BLaER1 treated with 17β-estradiol and CSF1 and Interleukin-3, amounts not matched to agents 10 nM and 100 nM (cell line): ENCODE measurements at regions not wholly inside any gene's neighbourhood (a gene's known extent, or its start where the extent isn't known, plus 50 kb on each side); places are given as distances from the start of the nearest gene placed in this dataset.
A peak's percentile ranks its signal among the peaks of the same experiment; 100 is the strongest.

Experiments
- H3K27ac ChIP-seq, 11 experiments: shearing (Covaris generic); formaldehyde crosslinking; 2 replicates each; pipeline ENCODE4 v1.8.1; 2022
- H3K27me3 ChIP-seq, 11 experiments: shearing (Covaris generic); formaldehyde crosslinking; 2 replicates each; pipeline ENCODE4 v1.8.1; 2022
- H3K36me3 ChIP-seq, 11 experiments: shearing (Covaris generic); formaldehyde crosslinking; 2 replicates each; pipeline ENCODE4 v1.8.1; 2022
- H3K4me1 ChIP-seq, 10 experiments: shearing (Covaris generic); formaldehyde crosslinking; 2 replicates each; pipeline ENCODE4 v1.8.1; 2022
- H3K4me2 ChIP-seq, 11 experiments: shearing (Covaris generic); formaldehyde crosslinking; 2 replicates each; pipeline ENCODE4 v1.8.1; 2022
- H3K4me3 ChIP-seq, 10 experiments: shearing (Covaris generic); formaldehyde crosslinking; 2 replicates each; pipeline ENCODE4 v1.8.1; 2022
- H3K9ac ChIP-seq, 11 experiments: shearing (Covaris generic); formaldehyde crosslinking; 2 replicates each; pipeline ENCODE4 v1.8.1; 2022
- H3K9me3 ChIP-seq, 11 experiments: shearing (Covaris generic); formaldehyde crosslinking; replicated peaks in 1 of 11; 2 replicates each; pipeline ENCODE4 v1.8.1; 2022
- H4K20me1 ChIP-seq, 11 experiments: shearing (Covaris generic); formaldehyde crosslinking; 2 replicates each; pipeline ENCODE4 v1.8.1; 2022
- Cebpa-rat ChIP-seq, 11 experiments: shearing (Covaris generic); IDR thresholded peaks; 2 replicates each; pipeline ENCODE4 v1.8.1; 2022

DNA sequence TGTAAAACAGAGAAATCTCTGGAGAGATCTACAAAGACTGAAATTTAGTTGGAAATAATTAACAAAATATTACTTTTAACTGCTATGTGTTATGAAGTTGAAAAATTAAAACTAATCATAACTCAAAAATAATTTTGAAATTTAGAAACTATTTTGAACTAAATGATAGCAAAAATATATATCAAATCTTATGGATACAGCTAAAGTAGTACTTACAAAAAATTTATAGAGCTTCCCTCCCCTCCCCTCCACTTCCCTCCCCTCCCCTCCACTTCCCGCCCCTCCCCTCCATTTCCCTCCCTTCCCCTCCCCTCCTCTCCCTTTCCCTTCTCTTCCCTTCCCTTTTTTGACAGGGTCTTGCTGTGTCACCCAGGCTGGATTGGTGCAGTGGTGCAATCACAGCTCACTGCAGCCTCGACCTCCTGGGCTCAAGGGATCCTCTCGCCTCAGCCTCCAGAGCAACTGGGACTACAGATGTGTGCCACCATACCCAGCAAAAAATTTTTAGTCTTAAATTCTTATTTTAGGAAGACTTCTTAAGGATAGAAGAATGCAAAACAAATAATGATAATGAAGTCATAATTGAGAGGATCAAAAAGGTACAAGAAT is 87.2 kb upstream of the RGS17 start:
- H3K27me3 ChIP-seq: no peaks in the 10 kb centered on the region
- H3K9me3 ChIP-seq: no peaks in the 10 kb centered on the region
- no peak overlapping the region for H3K27ac ChIP-seq
- peaks cover 0 to 11% (median 4%) of the 10 kb centered on the region in 10 experiments; a peak in 8 of 20 replicates for H3K4me1 ChIP-seq
- no peak overlapping the region for H3K4me3 ChIP-seq
- no peaks in the 10 kb centered on the region for H4K20me1 ChIP-seq
- no peak overlapping the region for H3K4me2 ChIP-seq
- H3K9ac ChIP-seq: no peak overlapping the region
- no peaks in the 10 kb centered on the region for H3K36me3 ChIP-seq
- no peak for TF ChIP-seq Cebpa-rat (IDR thresholded peaks at IDR 0.05)

- H3K4me1 ChIP-seq: peaks cover 0 to 11% (median 4%) of the 10 kb centered on the region in 10 experiments; a peak in 8 of 20 replicates
- no peak overlapping the region for H3K4me3 ChIP-seq
- no peaks in the 10 kb centered on the region for H3K27me3 ChIP-seq
- no peaks in the 10 kb centered on the region for H3K36me3 ChIP-seq
- H4K20me1 ChIP-seq: no peaks in the 10 kb centered on the region
- H3K9ac ChIP-seq: no peak overlapping the region
- no peak for TF ChIP-seq Cebpa-rat (IDR thresholded peaks at IDR 0.05)
- H3K27ac ChIP-seq: no peak overlapping the region
- H3K4me2 ChIP-seq: no peak overlapping the region
- H3K9me3 ChIP-seq: no peaks in the 10 kb centered on the region
These were observed 85.7 kb upstream of the RGS17 start for GRCh38 chr6:153216789-153217188.

DNA sequence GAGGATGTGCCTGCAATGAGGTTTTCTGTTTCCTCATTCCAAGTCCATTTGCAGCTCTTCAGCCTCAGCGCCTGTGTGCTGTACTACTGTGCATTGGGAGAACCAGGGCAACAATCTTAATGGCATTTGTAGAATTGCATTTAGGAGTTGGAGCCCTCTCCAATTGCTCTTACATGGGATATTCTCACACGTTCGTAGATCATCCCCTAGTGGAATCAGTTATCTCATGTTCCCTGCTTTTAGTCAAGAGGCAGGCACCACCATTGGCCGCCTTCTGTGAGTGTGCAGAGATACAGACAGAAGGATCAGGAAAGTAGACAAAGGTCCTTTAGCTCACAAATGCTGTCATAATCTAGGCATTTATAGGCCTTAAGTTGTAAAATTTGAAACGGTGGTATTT is 84.2 kb upstream of the RGS17 start:
- Histone ChIP-seq H3K9ac (no peak overlapping the region), H3K36me3 (no peaks in the 10 kb centered on the region), H3K9me3 (no peaks in the 10 kb centered on the region), H3K27ac (no peak overlapping the region), H4K20me1 (no peaks in the 10 kb centered on the region), H3K4me3 (no peak overlapping the region), H3K27me3 (no peaks in the 10 kb centered on the region), H3K4me1 (peaks cover 6 to 20% (median 14%) of the 10 kb centered on the region in 10 experiments), H3K4me2 (peak overlapping the region in 2 of 11 experiments; percentile 2 to 40; a peak in 1 of 22 replicates)
- TF ChIP-seq Cebpa-rat (IDR thresholded peaks at IDR 0.05): no peak

DNA sequence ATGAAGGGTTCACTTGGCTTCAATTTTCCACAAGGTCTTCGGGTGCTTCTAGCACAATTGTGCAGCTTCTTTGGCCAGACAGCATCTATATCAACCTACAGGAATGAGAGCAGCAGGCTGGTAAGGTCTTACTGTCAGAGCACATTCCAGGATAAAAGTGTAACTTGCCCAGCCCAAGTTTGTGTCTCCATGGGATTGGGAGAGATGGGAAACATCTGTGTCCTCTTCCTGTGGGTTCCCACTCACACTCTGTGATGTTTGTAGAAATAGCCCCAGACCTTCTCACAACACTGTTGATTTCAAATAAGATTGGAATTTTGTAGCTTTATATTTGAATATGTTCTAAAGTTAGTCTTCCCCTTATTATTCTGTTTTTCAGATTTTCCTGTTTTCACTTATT is 83.4 kb upstream of the RGS17 start:
- peaks cover 12 to 28% (median 20%) of the 10 kb centered on the region in 10 experiments for H3K4me1 ChIP-seq
- H3K9ac ChIP-seq: no peak overlapping the region
- no peak overlapping the region for H3K4me3 ChIP-seq
- no peaks in the 10 kb centered on the region for H3K36me3 ChIP-seq
- H4K20me1 ChIP-seq: no peaks in the 10 kb centered on the region
- no peaks in the 10 kb centered on the region for H3K27me3 ChIP-seq
- H3K27ac ChIP-seq: no peak overlapping the region
- H3K9me3 ChIP-seq: 0 out of 22 replicates have a peak, but pooled peaks cover 0 to 1% (median 0%) of the 10 kb centered on the region in 11 experiments
- peak overlapping the region in 4 of 11 experiments; percentile 1 to 18 (median 4); a peak in 2 of 22 replicates for H3K4me2 ChIP-seq
- TF ChIP-seq Cebpa-rat (IDR thresholded peaks at IDR 0.05): no peak

DNA sequence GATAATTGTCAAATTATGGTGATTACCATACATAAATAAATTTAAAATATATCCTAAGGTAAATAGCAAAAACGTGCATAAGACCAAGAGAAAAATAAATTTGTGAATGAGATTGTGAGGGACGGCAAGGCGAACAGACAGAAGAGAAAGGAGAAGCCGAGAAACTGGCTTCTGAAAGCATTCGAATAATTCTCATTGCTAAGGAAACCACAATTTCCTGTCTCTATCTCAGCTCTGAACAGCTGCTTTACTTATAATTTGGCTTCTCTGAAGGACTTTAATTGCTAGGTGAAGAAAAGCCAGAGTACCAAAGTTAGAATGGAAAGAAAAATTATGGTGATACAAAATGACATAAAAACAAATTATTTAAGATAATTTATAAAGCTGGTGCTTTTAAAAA is 79.0 kb upstream of the RGS17 start:
- Histone ChIP-seq H3K4me1 (peaks cover 17 to 29% (median 20%) of the 10 kb centered on the region in 10 experiments), H3K27me3 (no peaks in the 10 kb centered on the region), H3K9ac (no peak overlapping the region), H3K36me3 (no peaks in the 10 kb centered on the region), H3K27ac (peak overlapping the region in 2 of 11 experiments; percentile 13 to 24; a peak in 1 of 22 replicates), H3K4me2 (peak overlapping the region; percentile 30 to 73 (median 59); a peak in 21 of 22 replicates), H3K9me3 (peaks cover 0 to 3% (median 0%) of the 10 kb centered on the region in 11 experiments; a peak in 1 of 22 replicates), H4K20me1 (no peaks in the 10 kb centered on the region), H3K4me3 (no peak overlapping the region)
- TF ChIP-seq Cebpa-rat (IDR thresholded peaks at IDR 0.05): no peak

GRCh38 chr6:153208706-153209105 is 77.6 kb upstream of the RGS17 start:
- Histone ChIP-seq H3K9me3 (peaks cover 0 to 3% (median 0%) of the 10 kb centered on the region in 11 experiments; a peak in 1 of 22 replicates), H3K27ac (no peak overlapping the region), H4K20me1 (no peaks in the 10 kb centered on the region), H3K4me2 (0 out of 22 replicates have a peak overlapping the region, but pooled peaks of 3 of the 11 experiments have one; percentile 1 to 30 (median 18)), H3K36me3 (no peaks in the 10 kb centered on the region), H3K4me1 (peaks cover 10 to 22% (median 19%) of the 10 kb centered on the region in 10 experiments), H3K4me3 (no peak overlapping the region), H3K27me3 (no peaks in the 10 kb centered on the region), H3K9ac (no peak overlapping the region)
- TF ChIP-seq Cebpa-rat (IDR thresholded peaks at IDR 0.05): no peak

DNA sequence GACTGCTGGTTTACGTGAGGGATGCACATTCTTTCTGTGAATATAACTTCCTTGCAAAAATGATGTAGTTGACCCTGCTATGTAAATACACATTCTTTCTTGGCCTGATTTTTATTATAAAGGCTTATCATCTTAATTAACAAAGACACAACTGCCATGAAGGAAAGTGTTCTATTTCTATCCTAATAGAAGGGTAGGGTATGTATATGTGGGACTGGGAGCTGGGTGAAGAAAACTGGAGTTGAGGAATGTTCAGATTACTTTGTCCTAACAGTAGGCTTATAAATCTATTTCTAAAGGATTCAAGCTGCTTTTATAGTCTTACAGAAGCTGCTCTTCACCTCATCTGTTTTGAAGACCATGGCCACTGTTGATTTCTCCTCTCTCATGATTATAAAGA is 76.5 kb upstream of the RGS17 start:
- Histone ChIP-seq H3K4me1 (peaks cover 10 to 22% (median 19%) of the 10 kb centered on the region in 10 experiments), H4K20me1 (no peaks in the 10 kb centered on the region), H3K9ac (no peak overlapping the region), H3K27ac (no peak overlapping the region), H3K9me3 (peaks cover 0 to 3% (median 0%) of the 10 kb centered on the region in 11 experiments; a peak in 1 of 22 replicates), H3K27me3 (no peaks in the 10 kb centered on the region), H3K4me3 (no peak overlapping the region), H3K36me3 (no peaks in the 10 kb centered on the region), H3K4me2 (no peak overlapping the region)
- TF ChIP-seq Cebpa-rat (IDR thresholded peaks at IDR 0.05): no peak

DNA sequence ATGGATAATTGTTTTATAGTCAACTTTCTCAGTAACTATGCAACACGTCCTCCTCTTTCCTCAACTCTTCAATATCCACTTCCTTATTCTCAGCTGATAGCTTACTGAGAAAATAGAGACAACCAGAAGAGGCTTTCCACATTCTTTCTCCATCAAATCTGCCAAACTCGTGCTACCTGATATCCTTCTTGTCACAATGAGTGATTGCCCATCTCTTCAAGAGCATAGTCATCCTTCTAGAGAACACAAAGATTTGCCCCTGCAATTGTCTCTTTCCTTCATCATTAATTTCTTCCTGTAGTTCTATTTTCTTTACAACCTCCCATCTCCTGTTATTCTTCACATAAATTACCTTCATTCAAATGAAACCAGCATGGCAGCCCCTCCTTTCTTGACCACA is 75.9 kb upstream of the RGS17 start:
- H3K27me3 ChIP-seq: no peaks in the 10 kb centered on the region
- H3K36me3 ChIP-seq: no peaks in the 10 kb centered on the region
- no peak overlapping the region for H3K9ac ChIP-seq
- H3K9me3 ChIP-seq: peaks cover 0 to 3% (median 0%) of the 10 kb centered on the region in 11 experiments; a peak in 1 of 22 replicates
- H4K20me1 ChIP-seq: no peaks in the 10 kb centered on the region
- no peak for TF ChIP-seq Cebpa-rat (IDR thresholded peaks at IDR 0.05)
- peaks cover 10 to 22% (median 19%) of the 10 kb centered on the region in 10 experiments for H3K4me1 ChIP-seq
- no peak overlapping the region for H3K4me2 ChIP-seq
- H3K27ac ChIP-seq: no peak overlapping the region
- no peak overlapping the region for H3K4me3 ChIP-seq

DNA sequence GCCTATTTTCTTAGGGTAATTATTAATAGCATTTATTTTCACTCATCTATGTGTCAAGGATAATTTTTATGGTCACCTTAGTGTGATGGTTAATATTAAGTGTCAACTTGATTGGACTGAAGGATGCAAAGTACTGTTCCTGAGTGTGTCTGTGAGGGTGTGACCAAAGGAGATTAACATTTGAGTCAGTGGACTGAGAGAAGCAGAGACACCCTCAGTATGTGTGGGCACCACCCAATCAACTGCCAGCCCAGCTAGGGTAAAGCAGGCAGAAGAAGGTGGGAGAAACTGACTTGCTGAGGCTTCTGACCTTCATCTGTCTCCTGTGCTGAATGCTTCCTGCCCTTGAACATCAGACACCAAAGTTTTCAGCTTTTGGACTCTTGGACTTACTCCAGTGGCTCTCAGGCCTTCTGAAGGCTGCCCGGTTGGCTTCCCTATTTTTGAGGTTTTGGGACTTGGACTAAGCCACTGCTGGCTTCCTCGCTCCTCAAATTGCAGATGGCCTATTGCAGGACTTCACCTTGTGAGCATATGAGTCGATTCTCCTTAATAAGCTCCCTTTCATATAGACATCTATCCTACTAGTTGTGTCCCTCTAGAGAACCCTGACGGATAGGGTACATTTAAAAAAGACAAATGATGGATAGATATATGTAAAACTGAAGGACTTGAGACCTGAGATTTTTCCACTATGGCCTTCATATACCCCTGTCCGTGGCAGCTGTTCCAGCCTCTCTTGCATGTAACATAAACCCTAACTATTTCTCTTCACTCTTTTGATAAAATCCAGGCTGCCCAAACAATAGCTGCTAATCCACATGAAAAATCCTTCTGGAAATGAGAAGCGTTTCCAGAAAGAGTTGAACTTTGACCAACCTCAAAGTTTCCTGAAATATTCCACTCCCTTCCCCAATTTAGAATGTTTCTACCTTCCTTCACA is 62.1 kb upstream of the RGS17 start:
- no peaks in the 10 kb centered on the region for H4K20me1 ChIP-seq
- H3K9me3 ChIP-seq: no peaks in the 10 kb centered on the region
- H3K9ac ChIP-seq: no peak overlapping the region
- TF ChIP-seq Cebpa-rat (IDR thresholded peaks at IDR 0.05): no peak
- H3K27ac ChIP-seq: no peak overlapping the region
- no peaks in the 10 kb centered on the region for H3K4me1 ChIP-seq
- no peak overlapping the region for H3K4me2 ChIP-seq
- H3K4me3 ChIP-seq: no peak overlapping the region
- H3K36me3 ChIP-seq: no peaks in the 10 kb centered on the region
- H3K27me3 ChIP-seq: no peaks in the 10 kb centered on the region
